IMR-90 (cell line): ENCODE measurements at regions not wholly inside any gene's neighbourhood (a gene's known extent, or its start where the extent isn't known, plus 50 kb on each side); places are given as distances from the start of the nearest gene placed in this dataset.

Source experiments
- ATAC-seq: fragments of 200-7000 bp; cut with Tn5 transposase; 2 replicates; pipeline ENCODE4 v1.9.1; 2020; ENCODE audit warnings: low read depth, mild to moderate bottlenecking, moderate library complexity
- BruUV-seq: library from RNA; stranded (reverse); fragments of 400-500 nt; replicated peaks from 2 replicates; lab custom pipeline; 2021; lab: Mats Ljungman, UMichigan
- CTCF ChIA-PET: fragments of 300-600 bp; formaldehyde crosslinking; extraction: SDS; loops from one replicate; lab custom pipeline; 2021; ENCODE audit warnings: antibody characterized with exemption; lab: Yijun Ruan, JAX
- POLR2A ChIA-PET: fragments of 300-600 bp; sonication (Branson Sonifier 250); formaldehyde crosslinking; loops from one replicate; lab custom pipeline; 2022; ENCODE audit warnings: antibody characterized with exemption; ENCODE audit not compliant: unreplicated experiment; lab: Charles Lee
- DNase-seq: peaks from one replicate; pipeline ENCODE4 v3.0.0; 2013
- H2AFZ ChIP-seq: replicated peaks from 2 replicates; pipeline ENCODE3; 2013; ENCODE audit warnings: low read length, mild to moderate bottlenecking; ENCODE audit not compliant: poor library complexity
- H2AK5ac ChIP-seq: 2 replicates; pipeline ENCODE4 v1.6.1; 2013; ENCODE audit warnings: low read depth, low read length, inconsistent platforms
- H2AK9ac ChIP-seq: replicated peaks from 2 replicates; pipeline ENCODE3; 2013; ENCODE audit warnings: mild to moderate bottlenecking, low read depth, low read length, moderate library complexity; ENCODE audit not compliant: poor library complexity
- H2BK120ac ChIP-seq: 2 replicates; pipeline ENCODE4 v1.6.1; 2013; ENCODE audit warnings: low read depth, low read length, inconsistent platforms
- H2BK15ac ChIP-seq: 3 replicates; pipeline ENCODE4 v1.6.1; 2013; ENCODE audit warnings: low read depth, low read length, inconsistent platforms
- H2BK20ac ChIP-seq: 2 replicates; pipeline ENCODE4 v1.6.1; 2013; ENCODE audit warnings: low read depth, mild to moderate bottlenecking, inconsistent platforms, low read length, moderate library complexity
- H2BK5ac ChIP-seq: 2 replicates; pipeline ENCODE4 v1.6.1; 2013; ENCODE audit warnings: mild to moderate bottlenecking, low read depth, low read length, inconsistent platforms; ENCODE audit not compliant: poor library complexity, severe bottlenecking
- H3K14ac ChIP-seq: replicated peaks from 2 replicates; pipeline ENCODE4 v1.6.1; 2013; ENCODE audit warnings: low read depth, low read length, inconsistent platforms
- H3K18ac ChIP-seq: 2 replicates; pipeline ENCODE4 v1.6.1; 2013; ENCODE audit warnings: low read depth, low read length, control low read depth
- H3K23ac ChIP-seq: 2 replicates; pipeline ENCODE4 v1.6.1; 2013; ENCODE audit warnings: low read depth, low read length, inconsistent platforms
- H3K27ac ChIP-seq: 2 replicates; pipeline ENCODE4 v1.5.1; 2013; ENCODE audit warnings: mild to moderate bottlenecking, control low read depth, low read length; ENCODE audit not compliant: insufficient read depth
- H3K27me3 ChIP-seq: 2 replicates; pipeline ENCODE4 v1.6.1; 2013; ENCODE audit warnings: low read length; ENCODE audit not compliant: control insufficient read depth, insufficient read depth
- H3K36me3 ChIP-seq: 2 replicates; pipeline ENCODE4 v1.6.1; 2013; ENCODE audit warnings: low read length, mixed read lengths; ENCODE audit not compliant: control insufficient read depth, insufficient read depth
- H3K4ac ChIP-seq: 2 replicates; pipeline ENCODE4 v1.6.1; 2013; ENCODE audit warnings: low read depth, low read length, inconsistent platforms
- H3K4me1 ChIP-seq: 2 replicates; pipeline ENCODE4 v1.6.1; 2013; ENCODE audit warnings: low read length, mixed read lengths; ENCODE audit not compliant: control insufficient read depth, insufficient read depth
- H3K4me2 ChIP-seq: 2 replicates; pipeline ENCODE4 v1.6.1; 2013; ENCODE audit warnings: low read depth, mild to moderate bottlenecking, control low read depth, low read length, moderate library complexity
- H3K4me3 ChIP-seq: 2 replicates; pipeline ENCODE4 v1.5.1; 2013; ENCODE audit warnings: low read depth, mild to moderate bottlenecking, control low read depth, low read length, moderate library complexity; ENCODE audit not compliant: insufficient read depth
- H3K56ac ChIP-seq: 2 replicates; pipeline ENCODE4 v1.6.1; 2013; ENCODE audit warnings: low read length, inconsistent platforms; ENCODE audit not compliant: insufficient read depth; ENCODE audit errors: extremely low read depth
- H3K79me1 ChIP-seq, 2 experiments: 2 replicates each; pipeline ENCODE4 v1.6.1; 2013; ENCODE audit warnings: low read length in 2 of 2, inconsistent platforms in 1 of 2, low read depth in 1 of 2
- H3K9ac ChIP-seq: 2 replicates; pipeline ENCODE4 v1.6.1; 2013; ENCODE audit warnings: low read depth, low read length, control low read depth
- H3K9me1 ChIP-seq: 2 replicates; pipeline ENCODE4 v1.6.1; 2013; ENCODE audit warnings: low read length, inconsistent platforms; ENCODE audit not compliant: insufficient read depth
- H3K9me3 ChIP-seq: 2 replicates; pipeline ENCODE4 v1.6.1; 2013; ENCODE audit warnings: low read length; ENCODE audit not compliant: control insufficient read depth, insufficient read depth
- H4K20me1 ChIP-seq: 2 replicates; pipeline ENCODE4 v1.6.1; 2013; ENCODE audit warnings: low read length, inconsistent platforms; ENCODE audit not compliant: insufficient read depth
- H4K5ac ChIP-seq: 2 replicates; pipeline ENCODE4 v1.6.1; 2013; ENCODE audit warnings: mild to moderate bottlenecking, low read depth, low read length, control low read depth
- H4K8ac ChIP-seq, 2 experiments: 2 replicates each; pipeline ENCODE4 v1.6.1; 2013; ENCODE audit warnings: low read depth in 2 of 2, low read length in 2 of 2, control low read depth in 1 of 2, inconsistent platforms in 1 of 2
- H4K91ac ChIP-seq: 2 replicates; pipeline ENCODE4 v1.6.1; 2013; ENCODE audit warnings: low read depth, low read length, inconsistent platforms; ENCODE audit not compliant: insufficient read depth
- BHLHE40 ChIP-seq: fragments of 150-350 bp; IDR thresholded peaks from 2 replicates; pipeline ENCODE4 v1.6.1; 2016; ENCODE audit warnings: mild to moderate bottlenecking, low read depth, low read length
- CEBPB ChIP-seq: IDR thresholded peaks from 2 replicates; pipeline ENCODE4 v1.6.1; 2012; ENCODE audit warnings: low read depth, low read length, improper control_type of control experiment
- CHD1 ChIP-seq: IDR thresholded peaks from 2 replicates; pipeline ENCODE4 v1.6.1; 2012; ENCODE audit warnings: low read depth, low read length, improper control_type of control experiment
- FOS ChIP-seq: fragments of 150-350 bp; IDR thresholded peaks from 2 replicates; pipeline ENCODE4 v1.6.1; 2016; ENCODE audit warnings: low read depth, low read length
- NFE2L2 ChIP-seq: fragments of 150-350 bp; IDR thresholded peaks from 2 replicates; pipeline ENCODE4 v1.6.1; 2016; ENCODE audit warnings: low read depth, mild to moderate bottlenecking, low read length
- POLR2A ChIP-seq: IDR thresholded peaks from 2 replicates; pipeline ENCODE4 v1.6.1; 2012; ENCODE audit warnings: mild to moderate bottlenecking, low read depth, low read length
- RAD21 ChIP-seq: IDR thresholded peaks from 2 replicates; pipeline ENCODE4 v1.6.1; 2012; ENCODE audit warnings: low read length, improper control_type of control experiment
- RCOR1 ChIP-seq: IDR thresholded peaks from 2 replicates; pipeline ENCODE4 v1.6.1; 2012; ENCODE audit warnings: mild to moderate bottlenecking, low read length, improper control_type of control experiment; ENCODE audit not compliant: insufficient replicate concordance
- RFX5 ChIP-seq: IDR thresholded peaks from 2 replicates; pipeline ENCODE4 v1.8.0; 2012; ENCODE audit warnings: low read depth, mild to moderate bottlenecking, low read length, moderate library complexity
- SMC3 ChIP-seq: fragments of 150-350 bp; IDR thresholded peaks from 2 replicates; pipeline ENCODE4 v1.6.1; 2016; ENCODE audit warnings: low read depth, mild to moderate bottlenecking, antibody characterized with exemption, low read length, moderate library complexity
- WGBS, 2 experiments: methylation state at CpG; one replicate each; pipeline versions ENCODE4 v1.1.5 to v1.1.7; 2013; ENCODE audit warnings: missing lambda C conversion rate in 2 of 2; ENCODE audit not compliant: insufficient read length in 1 of 2; ENCODE audit errors: extremely low coverage in 2 of 2; 5-methylcytosine and 5-hydroxymethylcytosine counted together
- dilution Hi-C: fragments of 300-500 bp; cut with HindIII; formaldehyde crosslinking; loops from one replicate; pipeline ENCODE4 v1.14.3; 2018; ENCODE audit warnings: low sequenced_read_pairs; ENCODE audit not compliant: unreplicated experiment
- in situ Hi-C: fragments of 300-500 bp; cut with MboI; formaldehyde crosslinking; loops from 3 replicates; pipeline ENCODE4 v1.14.3; 2019; ENCODE audit warnings: low sequenced_read_pairs, inconsistent platforms, mixed read lengths
- intact Hi-C: fragments of 100-400 bp; cut with micrococcal nuclease; formaldehyde crosslinking; loops from 2 replicates; pipeline ENCODE4 v1.10.0; 2022
- TF ChIP-seq, protein P1 (sequence below): fragments of 150-350 bp; IDR thresholded peaks from 2 replicates; pipeline ENCODE4 v1.6.1; 2017; ENCODE audit warnings: mild to moderate bottlenecking, antibody characterized with exemption, low read length, low read depth
- TF ChIP-seq, protein P2 (sequence below): conservative IDR thresholded peaks from 2 replicates; pipeline ENCODE4 v1.5.1; 2012; ENCODE audit warnings: mild to moderate bottlenecking, low read depth, low read length, improper control_type of control experiment
- TF ChIP-seq, protein P3 (sequence below): fragments of 150-350 bp; IDR thresholded peaks from 2 replicates; pipeline ENCODE4 v1.6.1; 2016; ENCODE audit warnings: low read depth, mild to moderate bottlenecking, low read length, moderate library complexity, borderline replicate concordance

DNA sequence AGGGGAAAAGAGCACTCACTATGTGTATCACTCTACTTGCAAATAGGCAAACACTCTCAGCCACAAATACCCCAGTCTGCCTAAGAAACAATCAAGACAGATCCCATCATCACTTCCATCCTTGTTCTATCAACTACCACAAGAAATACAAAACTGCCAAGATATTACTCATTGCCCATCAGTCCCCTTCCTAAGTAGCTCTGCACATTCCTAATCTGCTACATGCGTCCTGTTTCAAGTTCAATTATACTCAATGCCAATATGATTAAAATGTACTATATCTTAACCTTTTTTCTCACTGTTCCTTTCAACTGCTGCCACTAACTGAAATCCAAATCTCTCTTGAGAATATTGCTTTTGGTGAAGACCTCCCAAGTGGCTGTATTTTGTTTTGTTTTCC lies 1688.4 kb downstream of the PLA2G4A start:
- H3K23ac ChIP-seq = no peak overlapping the region
- TF ChIP-seq FOS (no peak), NFE2L2 (no peak), RFX5 (no peak), POLR2A (no peak), RCOR1 (no peak), BHLHE40 (no peak), CEBPB (no peak), SMC3 (no peak), CHD1 (no peak), RAD21 (no peak)
- TF ChIP-seq, protein P1, sequence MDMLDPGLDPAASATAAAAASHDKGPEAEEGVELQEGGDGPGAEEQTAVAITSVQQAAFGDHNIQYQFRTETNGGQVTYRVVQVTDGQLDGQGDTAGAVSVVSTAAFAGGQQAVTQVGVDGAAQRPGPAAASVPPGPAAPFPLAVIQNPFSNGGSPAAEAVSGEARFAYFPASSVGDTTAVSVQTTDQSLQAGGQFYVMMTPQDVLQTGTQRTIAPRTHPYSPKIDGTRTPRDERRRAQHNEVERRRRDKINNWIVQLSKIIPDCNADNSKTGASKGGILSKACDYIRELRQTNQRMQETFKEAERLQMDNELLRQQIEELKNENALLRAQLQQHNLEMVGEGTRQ = no peak
- TF ChIP-seq, protein P2, sequence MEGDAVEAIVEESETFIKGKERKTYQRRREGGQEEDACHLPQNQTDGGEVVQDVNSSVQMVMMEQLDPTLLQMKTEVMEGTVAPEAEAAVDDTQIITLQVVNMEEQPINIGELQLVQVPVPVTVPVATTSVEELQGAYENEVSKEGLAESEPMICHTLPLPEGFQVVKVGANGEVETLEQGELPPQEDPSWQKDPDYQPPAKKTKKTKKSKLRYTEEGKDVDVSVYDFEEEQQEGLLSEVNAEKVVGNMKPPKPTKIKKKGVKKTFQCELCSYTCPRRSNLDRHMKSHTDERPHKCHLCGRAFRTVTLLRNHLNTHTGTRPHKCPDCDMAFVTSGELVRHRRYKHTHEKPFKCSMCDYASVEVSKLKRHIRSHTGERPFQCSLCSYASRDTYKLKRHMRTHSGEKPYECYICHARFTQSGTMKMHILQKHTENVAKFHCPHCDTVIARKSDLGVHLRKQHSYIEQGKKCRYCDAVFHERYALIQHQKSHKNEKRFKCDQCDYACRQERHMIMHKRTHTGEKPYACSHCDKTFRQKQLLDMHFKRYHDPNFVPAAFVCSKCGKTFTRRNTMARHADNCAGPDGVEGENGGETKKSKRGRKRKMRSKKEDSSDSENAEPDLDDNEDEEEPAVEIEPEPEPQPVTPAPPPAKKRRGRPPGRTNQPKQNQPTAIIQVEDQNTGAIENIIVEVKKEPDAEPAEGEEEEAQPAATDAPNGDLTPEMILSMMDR = no peak
- TF ChIP-seq, protein P3, sequence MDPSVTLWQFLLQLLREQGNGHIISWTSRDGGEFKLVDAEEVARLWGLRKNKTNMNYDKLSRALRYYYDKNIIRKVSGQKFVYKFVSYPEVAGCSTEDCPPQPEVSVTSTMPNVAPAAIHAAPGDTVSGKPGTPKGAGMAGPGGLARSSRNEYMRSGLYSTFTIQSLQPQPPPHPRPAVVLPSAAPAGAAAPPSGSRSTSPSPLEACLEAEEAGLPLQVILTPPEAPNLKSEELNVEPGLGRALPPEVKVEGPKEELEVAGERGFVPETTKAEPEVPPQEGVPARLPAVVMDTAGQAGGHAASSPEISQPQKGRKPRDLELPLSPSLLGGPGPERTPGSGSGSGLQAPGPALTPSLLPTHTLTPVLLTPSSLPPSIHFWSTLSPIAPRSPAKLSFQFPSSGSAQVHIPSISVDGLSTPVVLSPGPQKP = no peak
- WGBS, 2 experiments = no CpG with 5 or more reads among the region's 1 CpG
- dilution Hi-C loops = no loop called here
- no peak overlapping the region for H2BK20ac ChIP-seq
- H3K27me3 ChIP-seq = no peaks in the 10 kb centered on the region
- no peak overlapping the region for H4K8ac ChIP-seq
- CTCF ChIA-PET = no interaction called here
- in situ Hi-C loops = no loop called here
- H3K27ac ChIP-seq = no peak overlapping the region
- no peak overlapping the region for H3K56ac ChIP-seq
- no peak overlapping the region for H2BK120ac ChIP-seq
- H3K4ac ChIP-seq = no peak overlapping the region
- no peak overlapping the region for H2BK5ac ChIP-seq
- no peaks in the 10 kb centered on the region for H3K79me1 ChIP-seq
- no peak overlapping the region for H3K9ac ChIP-seq
- no peak overlapping the region for H3K18ac ChIP-seq
- no peak overlapping the region for H2AK9ac ChIP-seq
- no peaks in the 10 kb centered on the region for H3K9me1 ChIP-seq
- DNase-seq (no peak), ATAC-seq (no peak)
- H3K9me3 ChIP-seq = no peaks in the 10 kb centered on the region
- POLR2A ChIA-PET = no interaction called here
- intact Hi-C loops = no loop called here
- H3K4me1 ChIP-seq = no peaks in the 10 kb centered on the region
- no peak overlapping the region for H3K14ac ChIP-seq
- no peak overlapping the region for H3K4me3 ChIP-seq
- H4K5ac ChIP-seq = no peak overlapping the region
- no peak overlapping the region for H4K91ac ChIP-seq
- H3K4me2 ChIP-seq = no peak overlapping the region
- no peaks in the 10 kb centered on the region for H3K36me3 ChIP-seq
- H2AFZ ChIP-seq = no peak overlapping the region
- H2AK5ac ChIP-seq = no peak overlapping the region
- no peak overlapping the region for H2BK15ac ChIP-seq
- no TSS peak for BruUV-seq
- no peaks in the 10 kb centered on the region for H4K20me1 ChIP-seq
